T-cell (primary cell): ENCODE measurements at regions not wholly inside any gene's neighbourhood (a gene's known extent, or its start where the extent isn't known, plus 50 kb on each side); places are given as distances from the start of the nearest gene placed in this dataset.

Experiments used
- ATAC-seq, 4 experiments: fragments of 200-7000 bp in 3 of 4; fragments of 150-1000 bp in 1 of 4; cut with Tn5 transposase; replicated peaks in 1 of 4; 1 replicate in 3 of 4; 2 replicates in 1 of 4; pipeline ENCODE4 v1.10.0; 2021; ENCODE audit warnings: moderate library complexity in 3 of 4, mild to moderate bottlenecking in 2 of 4, moderate number of reproducible peaks in 1 of 4
- CTCF ChIA-PET, 2 donors: fragments of 300-600 bp; sonication (Branson Sonifier 250); formaldehyde crosslinking; loops; one replicate each; lab custom pipeline; 2022; ENCODE audit warnings: antibody characterized with exemption in 2 of 2; lab: Charles Lee
- POLR2A ChIA-PET, 2 donors: fragments of 300-600 bp; sonication (Branson Sonifier 250); formaldehyde crosslinking; loops; one replicate each; lab custom pipeline; 2022; ENCODE audit warnings: antibody characterized with exemption in 2 of 2; lab: Charles Lee
- DNase-seq, 35 experiments: peaks; one replicate each; pipeline versions ENCODE4 v3.0.0 to v3.0.0-alpha.2; 2013 to 2023
- H3K27ac ChIP-seq: one replicate; pipeline ENCODE4 v1.5.1; 2013; ENCODE audit warnings: low read length
- H3K27me3 ChIP-seq, 2 experiments: replicated peaks in 1 of 2; 1 replicate in 1 of 2; 2 replicates in 1 of 2; pipeline versions ENCODE4 v1.6.1 to v1.7.0; 2013; ENCODE audit warnings: low read length in 1 of 2, mixed read lengths in 1 of 2; ENCODE audit not compliant: control insufficient read depth in 2 of 2, insufficient read depth in 2 of 2; ENCODE audit errors: extremely low read depth in 1 of 2
- H3K36me3 ChIP-seq, 2 donors: 1 replicate in 1 of 2; 2 replicates in 1 of 2; pipeline versions ENCODE4 v1.6.1 to v1.7.0; 2013; ENCODE audit warnings: low read length in 1 of 2; ENCODE audit not compliant: control insufficient read depth in 2 of 2, insufficient read depth in 1 of 2; ENCODE audit errors: extremely low read depth in 1 of 2
- H3K4me1 ChIP-seq, 2 experiments: 1 replicate in 1 of 2; 2 replicates in 1 of 2; pipeline versions ENCODE4 v1.6.1 to v1.7.0; 2013; ENCODE audit warnings: low read length in 2 of 2, mixed read lengths in 1 of 2; ENCODE audit not compliant: insufficient read depth in 2 of 2, control insufficient read depth in 1 of 2; ENCODE audit errors: extremely low read depth in 1 of 2
- H3K4me3 ChIP-seq, 2 donors: 1 replicate in 1 of 2; 2 replicates in 1 of 2; pipeline versions ENCODE4 v1.5.1 to v1.7.0; 2013; ENCODE audit warnings: mild to moderate bottlenecking in 2 of 2, low read length in 1 of 2, moderate library complexity in 1 of 2; ENCODE audit not compliant: control insufficient read depth in 1 of 2; ENCODE audit errors: extremely low read depth in 1 of 2
- H3K9me3 ChIP-seq: 2 replicates; pipeline ENCODE4 v1.7.0; 2013
- H3K27ac Mint-ChIP-seq, 2 donors: one replicate each; pipeline ENCODE4 v1.8.0; 2020 to 2021; ENCODE audit warnings: mild to moderate bottlenecking in 2 of 2, mixed read lengths in 2 of 2
- H3K27me3 Mint-ChIP-seq, 2 donors: one replicate each; pipeline ENCODE4 v1.8.0; 2021 to 2022; ENCODE audit warnings: mixed read lengths in 2 of 2
- H3K36me3 Mint-ChIP-seq: one replicate; pipeline ENCODE4 v1.8.0; 2021; ENCODE audit warnings: mixed read lengths
- H3K4me1 Mint-ChIP-seq, 3 donors: one replicate each; pipeline ENCODE4 v1.8.0; 2020 to 2022; ENCODE audit warnings: mixed read lengths in 3 of 3, mild to moderate bottlenecking in 1 of 3
- H3K4me3 Mint-ChIP-seq, 3 donors: one replicate each; pipeline ENCODE4 v1.8.0; 2020 to 2022; ENCODE audit warnings: mild to moderate bottlenecking in 3 of 3, mixed read lengths in 3 of 3, moderate library complexity in 3 of 3
- H3K9me3 Mint-ChIP-seq, 3 donors: one replicate each; pipeline ENCODE4 v1.8.0; 2020 to 2022; ENCODE audit warnings: mixed read lengths in 3 of 3
- WGBS: methylation state at CpG from one replicate; pipeline ENCODE4 v1.1.5; 2013; ENCODE audit warnings: missing lambda C conversion rate; ENCODE audit not compliant: insufficient coverage; 5-methylcytosine and 5-hydroxymethylcytosine counted together

DNA sequence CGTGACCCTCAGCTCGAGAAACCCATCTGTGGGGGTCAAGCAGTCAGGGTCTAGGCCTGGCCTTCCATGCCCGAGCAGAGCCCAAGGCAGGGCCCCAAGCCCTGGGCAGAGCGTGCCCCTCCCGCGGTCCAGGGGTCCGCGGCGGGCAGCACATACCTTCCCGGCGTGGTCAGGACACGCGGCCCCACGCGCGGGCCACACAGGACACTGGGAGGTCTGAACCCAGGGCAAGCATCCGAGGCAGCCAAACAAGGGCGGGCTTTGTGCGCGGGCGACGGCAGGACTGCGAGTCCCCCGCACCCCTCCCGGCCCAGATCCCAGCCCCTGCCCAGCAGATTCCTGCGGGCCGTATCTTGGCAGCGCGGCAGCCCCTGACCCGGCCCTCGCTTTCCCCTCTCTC, 61.6 kb upstream of the ACAN start:
- Mint-ChIP-seq H3K4me1 (no peaks in the 10 kb centered on the region), H3K27me3 (peaks cover 35 to 39% of the 10 kb centered on the region in 2 donors), H3K4me3 (no peak overlapping the region), H3K9me3 (peaks cover 0 to 5% (median 0%) of the 10 kb centered on the region in 3 donors), H3K27ac (no peak overlapping the region), H3K36me3 (no peaks in the 10 kb centered on the region)
- no peak for ATAC-seq
- ChIA-PET POLR2A (no interaction called here), CTCF (no interaction called here)
- peaks cover 0 to 26% of the 10 kb centered on the region in 2 experiments for H3K27me3 ChIP-seq
- no peaks in the 10 kb centered on the region for H3K36me3 ChIP-seq
- H3K4me1 ChIP-seq = no peaks in the 10 kb centered on the region
- H3K9me3 ChIP-seq = no peaks in the 10 kb centered on the region
- no peak overlapping the region for H3K4me3 ChIP-seq
- no peak overlapping the region for H3K27ac ChIP-seq
- 84% methylated on average over 31 of the region's 31 CpGs for WGBS
- no peak for DNase-seq

DNA sequence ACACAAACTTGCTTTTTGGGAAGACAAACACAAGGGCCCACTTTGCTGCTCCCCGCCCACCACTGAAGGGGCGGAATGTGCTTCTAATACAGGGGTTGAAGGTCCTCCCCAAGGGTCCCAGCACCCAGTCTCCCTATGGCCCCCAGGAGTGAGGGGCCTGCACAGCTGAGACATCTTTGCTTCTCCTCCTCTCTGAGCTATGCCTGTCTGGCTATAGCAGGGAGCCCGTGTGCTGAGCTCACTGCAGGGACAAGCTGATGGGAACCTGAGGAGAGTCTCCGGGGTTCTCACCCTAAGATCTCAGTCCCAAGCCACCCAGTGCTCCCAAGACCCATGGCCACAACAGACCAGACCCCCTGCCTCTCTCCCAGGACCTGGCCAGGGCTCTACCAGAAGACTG, 61.1 kb upstream of the ACAN start:
- Mint-ChIP-seq H3K4me3 (no peak overlapping the region), H3K27me3 (peaks cover 34 to 38% of the 10 kb centered on the region in 2 donors), H3K9me3 (peaks cover 0 to under 1% (median 0%) of the 10 kb centered on the region in 3 donors), H3K27ac (no peak overlapping the region), H3K4me1 (no peaks in the 10 kb centered on the region), H3K36me3 (no peaks in the 10 kb centered on the region)
- H3K27ac ChIP-seq = no peak overlapping the region
- WGBS = 72% methylated on average over 3 of the region's 4 CpGs
- ChIA-PET CTCF (interaction anchor here in 1 of 2 donors (0.5 kb wide), 1 partner anchor 300 kb away, joined by 3 read pairs; no protein-coding TSS in a partner anchor), POLR2A (no interaction called here)
- no peaks in the 10 kb centered on the region for H3K4me1 ChIP-seq
- ATAC-seq (no peak), DNase-seq (no peak)
- no peaks in the 10 kb centered on the region for H3K36me3 ChIP-seq
- H3K9me3 ChIP-seq = no peaks in the 10 kb centered on the region
- no peak overlapping the region for H3K4me3 ChIP-seq
- peaks cover 0 to 22% of the 10 kb centered on the region in 2 experiments for H3K27me3 ChIP-seq

- Histone ChIP-seq H3K4me3 (no peak overlapping the region), H3K27me3 (peaks cover 0 to 17% of the 10 kb centered on the region in 2 experiments), H3K4me1 (no peaks in the 10 kb centered on the region), H3K27ac (no peak overlapping the region), H3K9me3 (no peaks in the 10 kb centered on the region), H3K36me3 (no peaks in the 10 kb centered on the region)
- H3K36me3 Mint-ChIP-seq = no peaks in the 10 kb centered on the region
- H3K27ac Mint-ChIP-seq = no peak overlapping the region
- peaks cover 38 to 43% of the 10 kb centered on the region in 2 donors for H3K27me3 Mint-ChIP-seq
- CTCF ChIA-PET = no interaction called here
- no peak overlapping the region for H3K4me3 Mint-ChIP-seq
- ATAC-seq = no peak
- no peaks in the 10 kb centered on the region for H3K9me3 Mint-ChIP-seq
- H3K4me1 Mint-ChIP-seq = no peaks in the 10 kb centered on the region
- 86% methylated on average over 3 of the region's 7 CpGs for WGBS
- DNase-seq = no peak
- POLR2A ChIA-PET = no interaction called here
These were observed 58.7 kb upstream of the ACAN start for GRCh38 chr15:88744548-88745020.

DNA sequence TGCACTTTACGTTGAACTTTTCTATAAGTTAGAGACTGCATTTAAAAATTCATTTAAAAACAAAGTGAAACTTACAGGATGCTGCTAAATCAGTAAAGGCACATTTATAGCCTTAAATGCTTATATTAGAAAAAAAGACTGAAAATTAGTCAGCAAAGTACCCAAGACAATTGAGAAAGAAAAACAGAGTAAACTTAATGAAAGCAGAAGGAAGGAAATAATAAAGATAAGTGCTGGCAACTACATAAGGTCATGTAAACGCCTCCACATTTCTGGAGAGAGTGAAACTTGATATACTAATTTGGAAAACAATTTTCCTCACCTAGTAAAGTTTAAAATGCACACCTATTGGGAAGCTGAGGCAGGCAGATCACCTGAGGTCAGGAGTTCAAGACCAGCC, 58.2 kb upstream of the ACAN start:
- DNase-seq (no peak), ATAC-seq (no peak)
- no peak overlapping the region for H3K4me3 ChIP-seq
- H3K9me3 ChIP-seq = no peaks in the 10 kb centered on the region
- H3K4me1 Mint-ChIP-seq = no peaks in the 10 kb centered on the region
- no peaks in the 10 kb centered on the region for H3K36me3 ChIP-seq
- no peak overlapping the region for H3K4me3 Mint-ChIP-seq
- H3K4me1 ChIP-seq = no peaks in the 10 kb centered on the region
- peaks cover 2 to 17% of the 10 kb centered on the region in 2 experiments for H3K27me3 ChIP-seq
- no peak overlapping the region for H3K27ac ChIP-seq
- ChIA-PET POLR2A (no interaction called here), CTCF (no interaction called here)
- no peaks in the 10 kb centered on the region for H3K9me3 Mint-ChIP-seq
- H3K27ac Mint-ChIP-seq = no peak overlapping the region
- H3K27me3 Mint-ChIP-seq = peaks cover 38 to 43% of the 10 kb centered on the region in 2 donors
- H3K36me3 Mint-ChIP-seq = no peaks in the 10 kb centered on the region
- no CpG with 5 or more reads among the region's 2 CpGs for WGBS

DNA sequence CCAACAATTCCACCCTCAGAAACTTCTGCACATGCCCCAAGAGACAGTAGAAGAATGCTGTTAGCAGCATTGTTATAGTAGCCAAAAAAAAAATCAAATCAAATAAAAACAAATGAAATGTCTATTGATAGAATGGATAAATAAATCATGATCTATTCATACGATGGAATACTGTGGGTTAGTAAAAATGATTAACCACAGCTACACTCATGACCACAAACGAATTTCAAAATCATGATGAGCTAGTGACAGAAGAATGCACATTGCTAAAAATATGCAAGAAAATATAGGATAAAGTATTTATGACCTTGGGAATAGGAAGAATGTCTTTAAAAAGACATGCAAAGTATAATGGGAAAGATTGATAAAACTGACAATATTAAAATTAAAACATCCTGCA, 57.5 kb upstream of the ACAN start:
- no peaks in the 10 kb centered on the region for H3K9me3 Mint-ChIP-seq
- no peak overlapping the region for H3K27ac Mint-ChIP-seq
- no peaks in the 10 kb centered on the region for H3K36me3 Mint-ChIP-seq
- DNase-seq = no peak
- H3K4me3 ChIP-seq = no peak overlapping the region
- no peaks in the 10 kb centered on the region for H3K4me1 Mint-ChIP-seq
- H3K27ac ChIP-seq = no peak overlapping the region
- no peaks in the 10 kb centered on the region for H3K36me3 ChIP-seq
- no peak for ATAC-seq
- WGBS = no CpG with 5 or more reads among the region's 2 CpGs
- H3K4me3 Mint-ChIP-seq = no peak overlapping the region
- peaks cover 33 to 37% of the 10 kb centered on the region in 2 donors for H3K27me3 Mint-ChIP-seq
- ChIA-PET CTCF (no interaction called here), POLR2A (no interaction called here)
- no peaks in the 10 kb centered on the region for H3K9me3 ChIP-seq
- peaks cover 2 to 17% of the 10 kb centered on the region in 2 experiments for H3K27me3 ChIP-seq
- H3K4me1 ChIP-seq = no peaks in the 10 kb centered on the region

DNA sequence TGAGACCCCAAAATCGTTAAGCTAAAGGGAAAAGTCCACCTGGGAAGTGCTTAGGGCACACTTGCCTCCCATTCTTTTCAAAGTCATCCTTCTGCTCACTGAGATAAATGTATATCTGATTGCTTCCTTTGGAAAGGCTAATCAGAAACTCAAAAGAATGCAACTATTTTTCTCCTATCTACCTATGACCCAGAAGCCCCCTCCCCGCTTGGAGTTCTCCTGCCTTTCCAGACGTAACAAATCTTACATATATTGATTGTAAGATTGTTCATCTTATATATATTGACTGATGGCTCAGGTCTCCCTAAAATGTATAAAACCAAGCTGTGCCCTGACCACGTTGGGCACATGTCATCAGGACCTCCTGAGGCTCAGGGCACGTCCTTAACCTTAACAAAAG, 56.8 kb upstream of the ACAN start:
- Mint-ChIP-seq H3K4me3 (no peak overlapping the region), H3K27ac (no peak overlapping the region), H3K9me3 (no peaks in the 10 kb centered on the region), H3K27me3 (peaks cover 32 to 33% of the 10 kb centered on the region in 2 donors), H3K4me1 (no peaks in the 10 kb centered on the region), H3K36me3 (no peaks in the 10 kb centered on the region)
- Histone ChIP-seq H3K27me3 (peaks cover 2 to 10% of the 10 kb centered on the region in 2 experiments), H3K4me1 (no peaks in the 10 kb centered on the region), H3K27ac (no peak overlapping the region), H3K4me3 (no peak overlapping the region), H3K9me3 (no peaks in the 10 kb centered on the region), H3K36me3 (no peaks in the 10 kb centered on the region)
- no peak for ATAC-seq
- ChIA-PET CTCF (interaction anchor here in 1 of 2 donors (0.6 kb wide), 1 partner anchor 158 kb away, joined by 3 read pairs; no protein-coding TSS in a partner anchor), POLR2A (no interaction called here)
- no CpG with 5 or more reads among the region's 5 CpGs for WGBS
- no peak for DNase-seq

- POLR2A ChIA-PET = no interaction called here
- Mint-ChIP-seq H3K4me3 (no peak overlapping the region), H3K27ac (no peak overlapping the region), H3K4me1 (no peaks in the 10 kb centered on the region), H3K9me3 (no peaks in the 10 kb centered on the region), H3K36me3 (no peaks in the 10 kb centered on the region), H3K27me3 (peaks cover 32 to 33% of the 10 kb centered on the region in 2 donors)
- Histone ChIP-seq H3K27ac (no peak overlapping the region), H3K9me3 (no peaks in the 10 kb centered on the region), H3K27me3 (peaks cover 2 to 3% of the 10 kb centered on the region in 2 experiments), H3K4me1 (no peaks in the 10 kb centered on the region), H3K4me3 (no peak overlapping the region), H3K36me3 (no peaks in the 10 kb centered on the region)
- ATAC-seq (no peak), DNase-seq (no peak)
- CTCF ChIA-PET = interaction anchor here in 1 of 2 donors (0.6 kb wide), 1 partner anchor 157 kb away, joined by 3 read pairs; no protein-coding TSS in a partner anchor
- WGBS = 60% methylated on average over 1 of the region's 1 CpG
These were observed 56.1 kb upstream of the ACAN start for GRCh38 chr15:88747111-88747510.
